T-cell (primary cell): ENCODE measurements at regions not wholly inside any gene's neighbourhood (a gene's known extent, or its start where the extent isn't known, plus 50 kb on each side); places are given as distances from the start of the nearest gene placed in this dataset.

Experiments used
- ATAC-seq, 4 experiments: fragments of 200-7000 bp in 3 of 4; fragments of 150-1000 bp in 1 of 4; cut with Tn5 transposase; replicated peaks in 1 of 4; 1 replicate in 3 of 4; 2 replicates in 1 of 4; pipeline ENCODE4 v1.10.0; 2021; ENCODE audit warnings: moderate library complexity in 3 of 4, mild to moderate bottlenecking in 2 of 4, moderate number of reproducible peaks in 1 of 4
- CTCF ChIA-PET, 2 donors: fragments of 300-600 bp; sonication (Branson Sonifier 250); formaldehyde crosslinking; loops; one replicate each; lab custom pipeline; 2022; ENCODE audit warnings: antibody characterized with exemption in 2 of 2; lab: Charles Lee
- POLR2A ChIA-PET, 2 donors: fragments of 300-600 bp; sonication (Branson Sonifier 250); formaldehyde crosslinking; loops; one replicate each; lab custom pipeline; 2022; ENCODE audit warnings: antibody characterized with exemption in 2 of 2; lab: Charles Lee
- DNase-seq, 35 experiments: peaks; one replicate each; pipeline versions ENCODE4 v3.0.0 to v3.0.0-alpha.2; 2013 to 2023
- H3K27ac ChIP-seq: one replicate; pipeline ENCODE4 v1.5.1; 2013; ENCODE audit warnings: low read length
- H3K27me3 ChIP-seq, 2 experiments: replicated peaks in 1 of 2; 1 replicate in 1 of 2; 2 replicates in 1 of 2; pipeline versions ENCODE4 v1.6.1 to v1.7.0; 2013; ENCODE audit warnings: low read length in 1 of 2, mixed read lengths in 1 of 2; ENCODE audit not compliant: control insufficient read depth in 2 of 2, insufficient read depth in 2 of 2; ENCODE audit errors: extremely low read depth in 1 of 2
- H3K36me3 ChIP-seq, 2 donors: 1 replicate in 1 of 2; 2 replicates in 1 of 2; pipeline versions ENCODE4 v1.6.1 to v1.7.0; 2013; ENCODE audit warnings: low read length in 1 of 2; ENCODE audit not compliant: control insufficient read depth in 2 of 2, insufficient read depth in 1 of 2; ENCODE audit errors: extremely low read depth in 1 of 2
- H3K4me1 ChIP-seq, 2 experiments: 1 replicate in 1 of 2; 2 replicates in 1 of 2; pipeline versions ENCODE4 v1.6.1 to v1.7.0; 2013; ENCODE audit warnings: low read length in 2 of 2, mixed read lengths in 1 of 2; ENCODE audit not compliant: insufficient read depth in 2 of 2, control insufficient read depth in 1 of 2; ENCODE audit errors: extremely low read depth in 1 of 2
- H3K4me3 ChIP-seq, 2 donors: 1 replicate in 1 of 2; 2 replicates in 1 of 2; pipeline versions ENCODE4 v1.5.1 to v1.7.0; 2013; ENCODE audit warnings: mild to moderate bottlenecking in 2 of 2, low read length in 1 of 2, moderate library complexity in 1 of 2; ENCODE audit not compliant: control insufficient read depth in 1 of 2; ENCODE audit errors: extremely low read depth in 1 of 2
- H3K9me3 ChIP-seq: 2 replicates; pipeline ENCODE4 v1.7.0; 2013
- H3K27ac Mint-ChIP-seq, 2 donors: one replicate each; pipeline ENCODE4 v1.8.0; 2020 to 2021; ENCODE audit warnings: mild to moderate bottlenecking in 2 of 2, mixed read lengths in 2 of 2
- H3K27me3 Mint-ChIP-seq, 2 donors: one replicate each; pipeline ENCODE4 v1.8.0; 2021 to 2022; ENCODE audit warnings: mixed read lengths in 2 of 2
- H3K36me3 Mint-ChIP-seq: one replicate; pipeline ENCODE4 v1.8.0; 2021; ENCODE audit warnings: mixed read lengths
- H3K4me1 Mint-ChIP-seq, 3 donors: one replicate each; pipeline ENCODE4 v1.8.0; 2020 to 2022; ENCODE audit warnings: mixed read lengths in 3 of 3, mild to moderate bottlenecking in 1 of 3
- H3K4me3 Mint-ChIP-seq, 3 donors: one replicate each; pipeline ENCODE4 v1.8.0; 2020 to 2022; ENCODE audit warnings: mild to moderate bottlenecking in 3 of 3, mixed read lengths in 3 of 3, moderate library complexity in 3 of 3
- H3K9me3 Mint-ChIP-seq, 3 donors: one replicate each; pipeline ENCODE4 v1.8.0; 2020 to 2022; ENCODE audit warnings: mixed read lengths in 3 of 3
- WGBS: methylation state at CpG from one replicate; pipeline ENCODE4 v1.1.5; 2013; ENCODE audit warnings: missing lambda C conversion rate; ENCODE audit not compliant: insufficient coverage; 5-methylcytosine and 5-hydroxymethylcytosine counted together

DNA sequence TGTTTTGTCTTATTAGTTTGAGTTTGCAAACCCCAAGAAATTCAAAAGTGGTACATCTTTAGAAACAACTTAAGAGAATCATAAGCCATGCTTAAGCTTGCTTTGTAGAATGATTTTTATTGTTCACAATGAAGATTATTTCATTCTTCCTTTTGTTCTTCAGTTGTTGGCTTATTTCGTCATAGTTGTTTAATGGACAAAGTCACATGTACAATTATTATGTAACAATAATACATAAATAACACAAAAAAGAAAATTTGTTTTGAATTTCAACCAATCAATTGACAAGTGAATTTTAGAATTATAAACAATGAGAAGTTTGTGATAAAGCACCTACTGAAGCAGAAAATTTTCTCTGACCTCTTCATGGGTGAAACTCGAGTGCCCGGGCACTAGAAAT, 111.8 kb upstream of the IGF1 start:
- CTCF ChIA-PET = no interaction called here
- no peaks in the 10 kb centered on the region for H3K36me3 ChIP-seq
- no CpG with 5 or more reads among the region's 3 CpGs for WGBS
- H3K27ac ChIP-seq = no peak overlapping the region
- Mint-ChIP-seq H3K9me3 (no peaks in the 10 kb centered on the region), H3K4me1 (no peaks in the 10 kb centered on the region), H3K4me3 (no peak overlapping the region), H3K36me3 (no peaks in the 10 kb centered on the region), H3K27ac (no peak overlapping the region), H3K27me3 (peaks cover 0 to 3% of the 10 kb centered on the region in 2 donors)
- H3K9me3 ChIP-seq = no peaks in the 10 kb centered on the region
- H3K27me3 ChIP-seq = no peaks in the 10 kb centered on the region
- POLR2A ChIA-PET = no interaction called here
- DNase-seq = no peak
- ATAC-seq = no peak
- no peaks in the 10 kb centered on the region for H3K4me1 ChIP-seq
- no peak overlapping the region for H3K4me3 ChIP-seq

GRCh38 chr12:102573237-102573636, 92.9 kb upstream of the IGF1 start:
- Histone ChIP-seq H3K9me3 (no peaks in the 10 kb centered on the region), H3K4me3 (no peak overlapping the region), H3K4me1 (no peaks in the 10 kb centered on the region), H3K27me3 (no peaks in the 10 kb centered on the region), H3K36me3 (no peaks in the 10 kb centered on the region), H3K27ac (no peak overlapping the region)
- Mint-ChIP-seq H3K27me3 (peaks cover 0 to 24% of the 10 kb centered on the region in 2 donors), H3K9me3 (no peaks in the 10 kb centered on the region), H3K36me3 (no peaks in the 10 kb centered on the region), H3K4me1 (no peaks in the 10 kb centered on the region), H3K27ac (no peak overlapping the region), H3K4me3 (no peak overlapping the region)
- ATAC-seq (no peak), DNase-seq (no peak)
- WGBS = no CpG with 5 or more reads among the region's 1 CpG
- CTCF ChIA-PET = no interaction called here
- POLR2A ChIA-PET = no interaction called here

DNA sequence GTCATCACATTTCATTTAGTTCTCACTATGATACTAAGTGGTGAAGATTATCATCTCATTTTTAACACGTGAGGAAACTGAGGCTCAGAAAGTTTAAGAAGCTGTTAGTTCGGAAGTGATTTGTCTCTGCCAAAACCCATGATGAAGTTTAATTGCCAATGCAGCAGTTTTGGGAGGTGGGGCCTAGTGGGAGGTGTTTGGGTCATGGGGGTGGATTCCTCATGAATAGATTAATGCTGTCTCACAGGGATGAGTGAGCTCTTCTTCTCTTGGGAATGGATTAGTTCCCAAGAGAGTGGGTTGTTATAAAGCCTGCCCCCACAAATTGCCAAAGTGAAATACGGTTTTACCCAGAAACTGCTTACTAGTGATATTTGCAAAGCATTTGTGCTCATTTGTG, 91.5 kb upstream of the IGF1 start:
- Histone ChIP-seq H3K9me3 (no peaks in the 10 kb centered on the region), H3K4me3 (no peak overlapping the region), H3K4me1 (no peaks in the 10 kb centered on the region), H3K36me3 (no peaks in the 10 kb centered on the region), H3K27ac (no peak overlapping the region), H3K27me3 (no peaks in the 10 kb centered on the region)
- no peak overlapping the region for H3K27ac Mint-ChIP-seq
- no peak for DNase-seq
- POLR2A ChIA-PET = no interaction called here
- no peaks in the 10 kb centered on the region for H3K36me3 Mint-ChIP-seq
- H3K4me3 Mint-ChIP-seq = no peak overlapping the region
- WGBS = 60% methylated on average over 1 of the region's 3 CpGs
- ATAC-seq = no peak
- CTCF ChIA-PET = no interaction called here
- H3K9me3 Mint-ChIP-seq = no peaks in the 10 kb centered on the region
- peaks cover 0 to 24% of the 10 kb centered on the region in 2 donors for H3K27me3 Mint-ChIP-seq
- no peaks in the 10 kb centered on the region for H3K4me1 Mint-ChIP-seq

DNA sequence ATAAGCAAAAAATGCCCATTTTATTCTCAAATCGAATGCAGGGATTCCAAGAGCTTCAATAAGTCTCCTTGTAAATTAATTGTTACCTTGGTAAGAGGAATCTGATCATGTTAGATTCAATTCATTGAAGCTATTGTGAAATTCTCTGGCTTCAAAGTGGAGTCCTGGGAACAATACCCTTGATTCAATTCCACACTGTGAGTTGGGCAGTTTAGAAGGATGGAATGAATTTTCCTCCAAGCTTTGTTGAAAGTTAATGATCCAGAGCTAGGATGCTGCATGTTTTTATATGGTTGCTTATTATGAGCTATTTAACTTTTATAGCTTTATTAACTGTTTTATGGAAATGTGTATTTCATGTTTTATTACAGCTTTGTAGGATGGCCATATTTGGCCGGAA, 89.9 kb upstream of the IGF1 start:
- no peak overlapping the region for H3K4me3 Mint-ChIP-seq
- H3K4me1 Mint-ChIP-seq = no peaks in the 10 kb centered on the region
- Histone ChIP-seq H3K27ac (no peak overlapping the region), H3K9me3 (no peaks in the 10 kb centered on the region), H3K4me3 (no peak overlapping the region), H3K4me1 (no peaks in the 10 kb centered on the region), H3K27me3 (no peaks in the 10 kb centered on the region), H3K36me3 (no peaks in the 10 kb centered on the region)
- DNase-seq = no peak
- no peaks in the 10 kb centered on the region for H3K36me3 Mint-ChIP-seq
- peaks cover 0 to 7% (median 0%) of the 10 kb centered on the region in 3 donors for H3K9me3 Mint-ChIP-seq
- peaks cover 0 to 18% of the 10 kb centered on the region in 2 donors for H3K27me3 Mint-ChIP-seq
- ChIA-PET POLR2A (interaction anchor here in 1 of 2 donors (0.6 kb wide), 1 partner anchor 552 kb away, joined by 4 read pairs; no protein-coding TSS in a partner anchor), CTCF (no interaction called here)
- 60% methylated on average over 1 of the region's 2 CpGs for WGBS
- no peak for ATAC-seq
- no peak overlapping the region for H3K27ac Mint-ChIP-seq

DNA sequence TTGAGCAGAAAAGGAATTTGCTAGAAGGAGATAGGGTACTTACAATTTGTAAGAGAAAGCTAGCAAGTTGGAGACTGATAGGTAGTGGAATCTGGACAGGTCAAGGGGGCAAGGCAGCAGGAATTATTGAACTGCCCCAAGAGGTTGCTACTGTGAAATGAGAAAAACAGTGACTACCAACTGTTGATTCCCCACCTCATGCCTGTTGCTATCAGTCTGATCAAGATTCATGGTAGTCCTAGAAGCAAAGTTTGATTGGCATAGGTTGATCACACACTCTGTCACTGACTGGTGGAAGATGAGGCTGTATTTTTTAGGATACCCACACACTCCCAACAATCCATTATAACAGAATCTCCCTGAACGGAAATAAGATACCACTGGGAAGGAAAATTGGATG, 89.4 kb upstream of the IGF1 start:
- no peak for DNase-seq
- CTCF ChIA-PET = no interaction called here
- no peaks in the 10 kb centered on the region for H3K36me3 Mint-ChIP-seq
- no peaks in the 10 kb centered on the region for H3K4me1 Mint-ChIP-seq
- no peaks in the 10 kb centered on the region for H3K4me1 ChIP-seq
- H3K4me3 ChIP-seq = no peak overlapping the region
- POLR2A ChIA-PET = no interaction called here
- no CpG with 5 or more reads among the region's 1 CpG for WGBS
- H3K9me3 Mint-ChIP-seq = peaks cover 0 to 9% (median 0%) of the 10 kb centered on the region in 3 donors
- H3K27me3 ChIP-seq = no peaks in the 10 kb centered on the region
- no peak for ATAC-seq
- no peak overlapping the region for H3K27ac ChIP-seq
- no peaks in the 10 kb centered on the region for H3K9me3 ChIP-seq
- H3K4me3 Mint-ChIP-seq = no peak overlapping the region
- no peaks in the 10 kb centered on the region for H3K36me3 ChIP-seq
- H3K27ac Mint-ChIP-seq = no peak overlapping the region
- peaks cover 0 to 17% of the 10 kb centered on the region in 2 donors for H3K27me3 Mint-ChIP-seq

DNA sequence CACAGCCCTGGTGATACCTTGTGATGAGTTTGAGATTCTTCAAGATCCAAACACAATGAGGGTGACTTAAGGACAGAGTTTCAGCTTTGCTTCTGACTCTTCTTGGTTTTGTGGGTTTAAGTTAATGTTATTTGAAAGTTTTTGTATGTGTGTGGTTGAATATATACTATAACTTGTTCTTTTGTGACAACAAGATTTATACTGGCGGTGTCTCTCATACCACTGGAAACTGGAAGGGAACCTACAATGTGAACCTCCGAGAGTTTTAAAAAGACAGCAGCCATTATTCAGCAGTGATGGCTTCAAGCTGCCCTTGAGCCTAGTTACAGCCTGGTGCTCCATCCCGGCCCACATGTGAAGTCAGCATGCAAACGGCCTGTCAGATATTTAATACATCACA, 87.9 kb upstream of the IGF1 start:
- WGBS = 93% methylated on average over 2 of the region's 4 CpGs
- Histone ChIP-seq H3K4me1 (no peaks in the 10 kb centered on the region), H3K27me3 (no peaks in the 10 kb centered on the region), H3K9me3 (no peaks in the 10 kb centered on the region), H3K36me3 (no peaks in the 10 kb centered on the region), H3K4me3 (no peak overlapping the region), H3K27ac (no peak overlapping the region)
- Mint-ChIP-seq H3K9me3 (peaks cover 0 to 9% (median 0%) of the 10 kb centered on the region in 3 donors), H3K36me3 (no peaks in the 10 kb centered on the region), H3K27me3 (peaks cover 0 to 12% of the 10 kb centered on the region in 2 donors), H3K4me1 (no peaks in the 10 kb centered on the region), H3K4me3 (no peak overlapping the region), H3K27ac (no peak overlapping the region)
- DNase-seq (no peak), ATAC-seq (no peak)
- POLR2A ChIA-PET = interaction anchor here in 1 of 2 donors (0.7 kb wide), 1 partner anchor 22 kb away, joined by 7 read pairs; no protein-coding TSS in a partner anchor
- CTCF ChIA-PET = no interaction called here
